ENCODE measurements at regions not wholly inside any gene's neighbourhood (a gene's known extent, or its start where the extent isn't known, plus 50 kb on each side); places are given as distances from the start of the nearest gene placed in this dataset.

GRCh38 chr21:26784974-26785373 lies 60.2 kb downstream of the ADAMTS1 start:
- TF ChIP-seq CTCF (IDR thresholded peaks at IDR 0.05), result no peak

GRCh38 chr21:26783466-26784195 lies 61.6 kb downstream of the ADAMTS1 start:
- no peak for TF ChIP-seq CTCF (IDR thresholded peaks at IDR 0.05)

- TF ChIP-seq CTCF (IDR thresholded peaks at IDR 0.05), result no peak
Observed at GRCh38 chr21:26782747-26783146, 62.5 kb downstream of the ADAMTS1 start.

GRCh38 chr21:26782331-26782730 lies 62.9 kb downstream of the ADAMTS1 start:
- no peak for TF ChIP-seq CTCF (IDR thresholded peaks at IDR 0.05)

GRCh38 chr21:26781331-26781730 lies 63.9 kb downstream of the ADAMTS1 start:
- TF ChIP-seq CTCF (IDR thresholded peaks at IDR 0.05), result no peak

- no peak for TF ChIP-seq CTCF (IDR thresholded peaks at IDR 0.05)
Observed at GRCh38 chr21:26777166-26777565, 68.0 kb downstream of the ADAMTS1 start.

- TF ChIP-seq CTCF (IDR thresholded peaks at IDR 0.05), result no peak
Observed at GRCh38 chr21:26776310-26777021, 68.7 kb downstream of the ADAMTS1 start.

Measured in LNCAP (cell line).